ENCODE measurements at regions not wholly inside any gene's neighbourhood (a gene's known extent, or its start where the extent isn't known, plus 50 kb on each side); places are given as distances from the start of the nearest gene placed in this dataset.

GRCh38 chr3:65098400-65098799 is 410.6 kb upstream of the ADAMTS9 start:
- H3K27me3 ChIP-seq (replicated peaks in 1 of 2; ENCODE audit: control insufficient read depth in 2 of 2, insufficient read depth in 2 of 2, low read length in 1 of 2) = no peaks in the 10 kb centered on the region
- ChIA-PET RAD21 (ENCODE audit: unreplicated experiment) (no interaction called here), SMC1A (ENCODE audit: uncharacterized antibody, unreplicated experiment) (no interaction called here), CTCF (no interaction called here), POLR2A (no interaction called here)
- H2AFZ ChIP-seq (ENCODE audit: control insufficient read depth, low read depth, low read length) = no peak overlapping the region
- TF ChIP-seq ZNF384 (IDR thresholded peaks at IDR 0.05; ENCODE audit: borderline replicate concordance, low read depth, low read length) = no peak
- no peak for TF ChIP-seq NR2C1 (IDR thresholded peaks at IDR 0.05)
- TF ChIP-seq, protein P1, sequence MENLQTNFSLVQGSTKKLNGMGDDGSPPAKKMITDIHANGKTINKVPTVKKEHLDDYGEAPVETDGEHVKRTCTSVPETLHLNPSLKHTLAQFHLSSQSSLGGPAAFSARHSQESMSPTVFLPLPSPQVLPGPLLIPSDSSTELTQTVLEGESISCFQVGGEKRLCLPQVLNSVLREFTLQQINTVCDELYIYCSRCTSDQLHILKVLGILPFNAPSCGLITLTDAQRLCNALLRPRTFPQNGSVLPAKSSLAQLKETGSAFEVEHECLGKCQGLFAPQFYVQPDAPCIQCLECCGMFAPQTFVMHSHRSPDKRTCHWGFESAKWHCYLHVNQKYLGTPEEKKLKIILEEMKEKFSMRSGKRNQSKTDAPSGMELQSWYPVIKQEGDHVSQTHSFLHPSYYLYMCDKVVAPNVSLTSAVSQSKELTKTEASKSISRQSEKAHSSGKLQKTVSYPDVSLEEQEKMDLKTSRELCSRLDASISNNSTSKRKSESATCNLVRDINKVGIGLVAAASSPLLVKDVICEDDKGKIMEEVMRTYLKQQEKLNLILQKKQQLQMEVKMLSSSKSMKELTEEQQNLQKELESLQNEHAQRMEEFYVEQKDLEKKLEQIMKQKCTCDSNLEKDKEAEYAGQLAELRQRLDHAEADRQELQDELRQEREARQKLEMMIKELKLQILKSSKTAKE (IDR thresholded peaks at IDR 0.05; ENCODE audit: low read depth, poor library complexity, severe bottlenecking) = no peak
- no peak for TF ChIP-seq CBX3 (IDR thresholded peaks at IDR 0.05; ENCODE audit: borderline replicate concordance, low read depth)
- no peak for TF ChIP-seq KDM1A (IDR thresholded peaks at IDR 0.05; ENCODE audit: borderline replicate concordance)
- no peak for TF ChIP-seq FOXK2 (IDR thresholded peaks at IDR 0.05)
- TF ChIP-seq CTCF (IDR thresholded peaks at IDR 0.05 in 2 of 3, conservative IDR thresholded peaks at IDR 0.05 in 1 of 3; ENCODE audit: control insufficient read depth in 2 of 3, extremely low read depth in 1 of 3, insufficient read depth in 1 of 3, low read depth in 3 of 3, low read length in 3 of 3) = no peak
- no peak for TF ChIP-seq MXI1 (IDR thresholded peaks at IDR 0.05; ENCODE audit: low read depth, low read length)
- no peak for TF ChIP-seq SP1 (IDR thresholded peaks at IDR 0.05; ENCODE audit: low read depth, low read length)
- no peak overlapping the region for H3K27ac ChIP-seq (ENCODE audit: control insufficient read depth, insufficient read depth)
- H3K9ac ChIP-seq (ENCODE audit: control insufficient read depth, insufficient read depth, low read length) = no peak overlapping the region
- no peaks in the 10 kb centered on the region for H3K36me3 ChIP-seq (ENCODE audit: control insufficient read depth in 2 of 2, insufficient read depth in 2 of 2, low read length in 1 of 2)
- WGBS (ENCODE audit: insufficient coverage, insufficient replicate concordance, low lambda C conversion rate, missing lambda C conversion rate) = 48% methylated on average over 5 of the region's 5 CpGs
- H3K4me1 ChIP-seq (ENCODE audit: control insufficient read depth, insufficient read depth, low read length) = no peaks in the 10 kb centered on the region
- no peaks in the 10 kb centered on the region for H4K20me1 ChIP-seq (ENCODE audit: control insufficient read depth, insufficient read depth)
- no peak overlapping the region for H3K4me3 ChIP-seq
- H3K9me3 ChIP-seq (replicated peaks; ENCODE audit: control insufficient read depth, insufficient read depth, low read length) = no peaks in the 10 kb centered on the region
- H3K4me2 ChIP-seq (ENCODE audit: control insufficient read depth, insufficient read depth) = no peak overlapping the region
- no TSS peak for BruUV-seq (replicated peaks)
- no peak for FAIRE-seq
- in situ Hi-C loops (cut with MboI) = no loop called here
- ATAC-seq = no peak
- H3K79me2 ChIP-seq (ENCODE audit: control insufficient read depth, insufficient read depth, low read length) = no peaks in the 10 kb centered on the region
- intact Hi-C loops (cut with micrococcal nuclease; ENCODE audit: unreplicated experiment) = no loop called here
- DNase-seq (ENCODE audit: low read depth, low spot score) = no peak

Data from GM12878 (cell line).